HepG2 (cell line): ENCODE measurements at regions not wholly inside any gene's neighbourhood (a gene's known extent, or its start where the extent isn't known, plus 50 kb on each side); places are given as distances from the start of the nearest gene placed in this dataset.

Source experiments
- ATAC-seq: fragments of 200-7000 bp; cut with Tn5 transposase; 3 replicates; pipeline ENCODE4 v1.9.1; 2020; ENCODE audit warnings: mild to moderate bottlenecking, moderate library complexity
- BruUV-seq: library from RNA; stranded (reverse); fragments of 400-500 nt; replicated peaks from 2 replicates; lab custom pipeline; 2021; lab: Mats Ljungman, UMichigan
- CTCF ChIA-PET: fragments of 300-600 bp; formaldehyde crosslinking; extraction: SDS; loops from one replicate; lab custom pipeline; 2021; ENCODE audit warnings: low total read pairs, inconsistent platforms, low intra/inter-chr PET ratio; lab: Yijun Ruan, JAX
- POLR2A ChIA-PET: fragments of 350-600 bp; sonication (Branson Sonifier 250); formaldehyde crosslinking; loops from one replicate; lab custom pipeline; 2020; ENCODE audit warnings: antibody characterized with exemption, inconsistent platforms; lab: Yijun Ruan, JAX
- DNase-seq: peaks from one replicate; pipeline ENCODE4 v3.0.0-alpha.2; 2015; ENCODE audit warnings: low spot score
- FAIRE-seq: peaks from 3 replicates; lab custom pipeline; 2011; peaks lifted over from hg19 to GRCh38; lab: Jason Lieb, UNC
- H2AFZ ChIP-seq: one replicate; pipeline ENCODE4 v1.6.1; 2011; ENCODE audit warnings: low read length, inconsistent platforms
- H3K27ac ChIP-seq: fragments of 300-600 bp; 3 replicates; pipeline ENCODE4 v1.8.0; 2011; ENCODE audit warnings: mixed run types, mild to moderate bottlenecking, mixed read lengths, low read length, inconsistent platforms; ENCODE audit not compliant: insufficient read depth; ENCODE audit errors: extremely low read length
- H3K27me3 ChIP-seq, 2 experiments: fragments of 200-600 bp in 1 of 2; 2 replicates in 1 of 2; 3 replicates in 1 of 2; pipeline versions ENCODE4 v1.6.0 to v1.8.0; 2011; ENCODE audit warnings: low read length in 2 of 2, mild to moderate bottlenecking in 2 of 2, moderate library complexity in 2 of 2, inconsistent platforms in 1 of 2; ENCODE audit not compliant: insufficient read depth in 2 of 2, control insufficient read depth in 1 of 2
- H3K36me3 ChIP-seq, 2 experiments: fragments of 200-600 bp in 1 of 2; replicated peaks in 1 of 2; 2 replicates in 1 of 2; 3 replicates in 1 of 2; pipeline versions ENCODE4 v1.5.1 to v1.8.0; 2011; ENCODE audit warnings: low read length in 2 of 2, inconsistent platforms in 1 of 2; ENCODE audit not compliant: insufficient read depth in 2 of 2, control insufficient read depth in 1 of 2
- H3K4me1 ChIP-seq: 2 replicates; pipeline ENCODE4 v1.5.1; 2012; ENCODE audit warnings: low read length, inconsistent platforms; ENCODE audit not compliant: insufficient read depth
- H3K4me2 ChIP-seq: 2 replicates; pipeline ENCODE4 v1.6.0; 2011; ENCODE audit warnings: low read depth, low read length, inconsistent platforms
- H3K4me3 ChIP-seq, 3 experiments: fragments of 200-600 bp in 1 of 3; sonication (generic), shearing (Covaris generic) in 1 of 3; replicated peaks in 1 of 3; 2 replicates each; pipeline ENCODE4 v1.5.1; 2011 to 2016; ENCODE audit warnings: low read length in 3 of 3, inconsistent platforms in 2 of 3, low read depth in 2 of 3, mild to moderate bottlenecking in 2 of 3, control low read depth in 1 of 3, mixed read lengths in 1 of 3; ENCODE audit not compliant: insufficient read depth in 1 of 3
- H3K79me2 ChIP-seq: one replicate; pipeline ENCODE4 v1.6.1; 2011; ENCODE audit warnings: low read length, inconsistent platforms; ENCODE audit not compliant: insufficient read depth
- H3K9ac ChIP-seq: 2 replicates; pipeline ENCODE4 v1.6.0; 2011; ENCODE audit warnings: mild to moderate bottlenecking, low read depth, low read length, inconsistent platforms; ENCODE audit not compliant: insufficient read depth
- H3K9me3 ChIP-seq: 2 replicates; pipeline ENCODE4 v1.5.1; 2012; ENCODE audit warnings: mild to moderate bottlenecking, low read length
- H4K20me1 ChIP-seq: 2 replicates; pipeline ENCODE4 v1.6.0; 2011; ENCODE audit warnings: inconsistent platforms, mild to moderate bottlenecking, low read length, moderate library complexity; ENCODE audit not compliant: insufficient read depth
- AFF4 ChIP-seq: sonication (generic); formaldehyde crosslinking; IDR thresholded peaks from 2 replicates; pipeline ENCODE4 v1.4.0; 2020; ENCODE audit warnings: missing genetic modification reagents
- E2F2 ChIP-seq: sonication (generic); formaldehyde crosslinking; IDR thresholded peaks from 2 replicates; pipeline ENCODE4 v1.4.0; 2020; ENCODE audit warnings: missing genetic modification reagents, borderline replicate concordance
- FOXP1 ChIP-seq, 2 experiments: fragments of 450-650 bp in 1 of 2; IDR thresholded peaks; 2 replicates each; pipeline ENCODE4 v1.6.1; 2017 to 2018; ENCODE audit warnings: antibody characterized with exemption in 1 of 2
- LBX2 ChIP-seq: sonication (generic); formaldehyde crosslinking; IDR thresholded peaks from 2 replicates; pipeline ENCODE4 v1.5.0; 2020; ENCODE audit warnings: missing genetic modification reagents, mild to moderate bottlenecking, borderline replicate concordance
- POLR2AphosphoS5 ChIP-seq: IDR thresholded peaks from 2 replicates; pipeline ENCODE4 v1.6.1; 2012; ENCODE audit warnings: low read depth, low read length
- REL ChIP-seq: sonication (generic); formaldehyde crosslinking; conservative IDR thresholded peaks from 2 replicates; pipeline ENCODE4 v1.8.0; 2022; ENCODE audit warnings: mild to moderate bottlenecking, missing genetic modification reagents, moderate library complexity
- SETDB1 ChIP-seq: sonication (generic); formaldehyde crosslinking; IDR thresholded peaks from 2 replicates; pipeline ENCODE4 v1.5.1; 2020; ENCODE audit warnings: missing genetic modification reagents, mild to moderate bottlenecking, borderline replicate concordance
- ZBTB10 ChIP-seq: sonication (generic); formaldehyde crosslinking; IDR thresholded peaks from 2 replicates; pipeline ENCODE4 v1.4.0; 2020; ENCODE audit warnings: missing genetic modification reagents, borderline replicate concordance
- ZBTB26 ChIP-seq: IDR thresholded peaks from 2 replicates; pipeline ENCODE4 v1.6.1; 2016; ENCODE audit warnings: missing compliant biosample characterization, missing genetic modification reagents, borderline replicate concordance
- ZNF256 ChIP-seq: sonication (generic); formaldehyde crosslinking; conservative IDR thresholded peaks from 2 replicates; pipeline ENCODE4 v1.4.0; 2020; ENCODE audit warnings: missing genetic modification reagents
- ZNF431 ChIP-seq: sonication (generic); formaldehyde crosslinking; IDR thresholded peaks from 2 replicates; pipeline ENCODE4 v1.9.0; 2022; ENCODE audit warnings: missing genetic modification reagents, low read depth, mild to moderate bottlenecking, borderline replicate concordance
- ZSCAN30 ChIP-seq: sonication (generic); formaldehyde crosslinking; IDR thresholded peaks from 2 replicates; pipeline ENCODE4 v1.5.0; 2020; ENCODE audit warnings: mild to moderate bottlenecking, missing genetic modification reagents
- ZUFSP ChIP-seq: sonication (generic); formaldehyde crosslinking; IDR thresholded peaks from 2 replicates; pipeline ENCODE4 v1.9.0; 2021; ENCODE audit warnings: missing genetic modification reagents, mild to moderate bottlenecking, borderline replicate concordance
- WGBS: methylation state at CpG from one replicate; pipeline ENCODE4 v1.1.6; 2017; ENCODE audit warnings: low lambda C conversion rate; 5-methylcytosine and 5-hydroxymethylcytosine counted together
- in situ Hi-C: cut with HindIII; loops from 2 replicates; pipeline ENCODE4 v1.10.0; 2017; ENCODE audit warnings: low pct_unique_long_range_greater_than_20kb; ENCODE audit not compliant: extremely low pct_ligation_motif_present
- intact Hi-C: fragments of 100-400 bp; cut with micrococcal nuclease; formaldehyde crosslinking; loops from one replicate; pipeline ENCODE4 v1.10.0; 2022; ENCODE audit not compliant: unreplicated experiment

- no peak for ATAC-seq
- Histone ChIP-seq H3K79me2 (no peaks in the 10 kb centered on the region), H3K9ac (no peak overlapping the region), H3K9me3 (peaks cover 4% of the 10 kb centered on the region; the same call in 1 of the 2 replicates), H3K36me3 (no peaks in the 10 kb centered on the region), H3K4me1 (no peaks in the 10 kb centered on the region), H3K27ac (no peak overlapping the region), H3K4me2 (no peak overlapping the region), H2AFZ (no peak overlapping the region), H3K4me3 (no peak overlapping the region), H4K20me1 (no peaks in the 10 kb centered on the region), H3K27me3 (no peaks in the 10 kb centered on the region)
- in situ Hi-C loops: no loop called here
- intact Hi-C loops: no loop called here
- FAIRE-seq: no peak
- no TSS peak for BruUV-seq
- 0% methylated on average over 1 of the region's 1 CpG for WGBS
- no peak for DNase-seq
- ChIA-PET CTCF (no interaction called here), POLR2A (no interaction called here)
- no peak for TF ChIP-seq ZUFSP (CRISPR knock-in tag)
- no peak for TF ChIP-seq AFF4 (CRISPR knock-in tag)
- TF ChIP-seq ZBTB10: no peak
- TF ChIP-seq POLR2AphosphoS5: no peak
- TF ChIP-seq ZBTB26: no peak
- TF ChIP-seq LBX2: no peak
- TF ChIP-seq ZNF431 (CRISPR knock-in tag): no peak
- TF ChIP-seq FOXP1 (IDR thresholded peaks at IDR 0.05): no peak
- no peak for TF ChIP-seq FOXP1 (CRISPR knock-in tag; IDR thresholded peaks at IDR 0.05)
- no peak for TF ChIP-seq REL
- no peak for TF ChIP-seq ZSCAN30 (CRISPR knock-in tag)
- no peak for TF ChIP-seq E2F2 (CRISPR knock-in tag)
- TF ChIP-seq ZNF256: no peak
- TF ChIP-seq SETDB1 (CRISPR knock-in tag): no peak
Measured at GRCh38 chr7:136294977-136295376, 317.8 kb upstream of the MTPN start.
